Spleen (tissue), 11 donors: ENCODE measurements at regions not wholly inside any gene's neighbourhood (a gene's known extent, or its start where the extent isn't known, plus 50 kb on each side); places are given as distances from the start of the nearest gene placed in this dataset.
A peak's percentile ranks its signal among the peaks of the same experiment; 100 is the strongest.

Source experiments
- DNase-seq: peaks from one replicate; pipeline ENCODE4 v3.0.0-alpha.2; 2020
- H3K27ac ChIP-seq, 8 donors: fragments of 200-600 bp; sonication (generic) in 7 of 8; 1 replicate in 4 of 8; 2 replicates in 4 of 8; pipeline versions ENCODE4 v1.5.0 to v1.8.0; 2016 to 2021; ENCODE audit warnings: inconsistent platforms in 4 of 8, mild to moderate bottlenecking in 4 of 8, moderate library complexity in 1 of 8
- H3K27me3 ChIP-seq, 7 donors: fragments of 200-600 bp; sonication (generic) in 6 of 7; replicated peaks in 1 of 7; 1 replicate in 4 of 7; 2 replicates in 3 of 7; pipeline versions ENCODE4 v1.5.0 to v1.8.0; 2016 to 2021; ENCODE audit warnings: inconsistent platforms in 3 of 7, mild to moderate bottlenecking in 1 of 7
- H3K36me3 ChIP-seq, 6 donors: fragments of 200-600 bp; sonication (generic) in 5 of 6; 1 replicate in 4 of 6; 2 replicates in 2 of 6; pipeline versions ENCODE4 v1.5.0 to v1.8.0; 2016 to 2021; ENCODE audit warnings: inconsistent platforms in 2 of 6
- H3K4me1 ChIP-seq, 6 donors: fragments of 200-600 bp; sonication (generic) in 5 of 6; 1 replicate in 3 of 6; 2 replicates in 3 of 6; pipeline versions ENCODE4 v1.5.0 to v1.8.0; 2016 to 2021; ENCODE audit warnings: inconsistent platforms in 3 of 6
- H3K4me3 ChIP-seq, 8 donors: fragments of 200-600 bp; sonication (generic) in 7 of 8; 1 replicate in 4 of 8; 2 replicates in 4 of 8; pipeline versions ENCODE4 v1.5.0 to v1.8.0; 2016 to 2021; ENCODE audit warnings: inconsistent platforms in 4 of 8, mild to moderate bottlenecking in 4 of 8, moderate library complexity in 2 of 8
- H3K9me3 ChIP-seq, 8 donors: fragments of 200-600 bp; sonication (generic) in 7 of 8; 1 replicate in 4 of 8; 2 replicates in 4 of 8; pipeline versions ENCODE4 v1.5.0 to v1.8.0; 2016 to 2021; ENCODE audit warnings: inconsistent platforms in 4 of 8
- POLR2A ChIP-seq, 3 donors: fragments of 450-650 bp; IDR thresholded peaks; one replicate each; pipeline ENCODE4 v1.5.1; 2017; ENCODE audit warnings: antibody characterized with exemption in 3 of 3, mild to moderate bottlenecking in 1 of 3
- POLR2AphosphoS5 ChIP-seq, 3 donors: sonication (generic); formaldehyde crosslinking; IDR thresholded peaks; one replicate each; pipeline ENCODE4 v1.5.1; 2017; ENCODE audit warnings: antibody characterized with exemption in 3 of 3
- WGBS, 5 donors: extraction: QIAGEN DNeasy Blood & Tissue Kit in 3 of 5; methylation state at CpG; one replicate each; pipeline versions ENCODE4 v1.1.5 to v1.1.7; 2013 to 2018; 5-methylcytosine and 5-hydroxymethylcytosine counted together
- intact Hi-C: fragments of 100-400 bp; cut with DNase I; formaldehyde crosslinking; loops from one replicate; pipeline ENCODE4 v1.15.0; 2023; ENCODE audit warnings: low total_unique reads
- TF ChIP-seq, protein P1 (sequence below), 11 experiments: fragments of 200-600 bp in 7 of 11; fragments of 450-650 bp in 4 of 11; sonication (generic) in 4 of 11; IDR thresholded peaks in 8 of 11; conservative IDR thresholded peaks in 3 of 11; 1 replicate in 7 of 11; 2 replicates in 4 of 11; pipeline versions ENCODE4 v1.4.0 to v1.8.0; 2016 to 2021; ENCODE audit warnings: antibody characterized with exemption in 11 of 11, inconsistent platforms in 4 of 11, mild to moderate bottlenecking in 1 of 11
- donor health status: healthy with polysubstance abuse.
- donor health status: DM: no; HTN: no; CAD: no; lungs with moderate emphysema.
- donor health status: DM: no; HTN: no; CAD: no.
- donor health status: Bipolar disorder and iron deficiency.
- donor health status: healthy.
- donor health status: DM: no; HTN: no; CAD: no.
- donor health status: DM: yes; HTN: yes; CAD: no.

DNA sequence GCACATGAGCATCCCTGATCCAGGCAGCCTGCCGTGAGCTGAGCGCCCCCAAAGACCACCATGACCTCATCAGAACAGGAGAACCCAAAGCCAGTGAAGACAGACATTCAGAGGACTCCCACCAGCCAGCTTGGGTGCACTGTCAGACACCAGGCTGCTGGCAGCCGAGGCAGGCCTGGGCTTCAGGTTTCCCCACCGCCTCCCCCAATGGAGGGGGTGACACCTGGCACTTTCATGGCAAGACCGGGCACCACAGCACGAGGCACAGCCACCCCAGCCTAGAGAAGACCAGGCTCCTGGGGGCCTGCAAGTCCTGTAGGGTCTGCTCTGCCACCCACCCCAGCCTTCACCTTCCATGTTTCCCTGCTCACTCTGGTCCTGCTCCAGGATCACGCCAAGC is 140.5 kb downstream of the C16orf95 start:
- H3K9me3 ChIP-seq = no peaks in the 10 kb centered on the region
- 89 to 98% (median 90%) methylated on average over 5 to 7 of the region's 7 CpGs for WGBS, 5 donors
- no peak overlapping the region for H3K4me3 ChIP-seq
- peaks cover 0 to 40% (median 0%) of the 10 kb centered on the region in 7 donors for H3K27me3 ChIP-seq
- peaks cover 0 to 21% (median 7%) of the 10 kb centered on the region in 6 donors for H3K4me1 ChIP-seq
- no peaks in the 10 kb centered on the region for H3K36me3 ChIP-seq
- no peak for DNase-seq
- H3K27ac ChIP-seq = no peak overlapping the region
- TF ChIP-seq, protein P1, sequence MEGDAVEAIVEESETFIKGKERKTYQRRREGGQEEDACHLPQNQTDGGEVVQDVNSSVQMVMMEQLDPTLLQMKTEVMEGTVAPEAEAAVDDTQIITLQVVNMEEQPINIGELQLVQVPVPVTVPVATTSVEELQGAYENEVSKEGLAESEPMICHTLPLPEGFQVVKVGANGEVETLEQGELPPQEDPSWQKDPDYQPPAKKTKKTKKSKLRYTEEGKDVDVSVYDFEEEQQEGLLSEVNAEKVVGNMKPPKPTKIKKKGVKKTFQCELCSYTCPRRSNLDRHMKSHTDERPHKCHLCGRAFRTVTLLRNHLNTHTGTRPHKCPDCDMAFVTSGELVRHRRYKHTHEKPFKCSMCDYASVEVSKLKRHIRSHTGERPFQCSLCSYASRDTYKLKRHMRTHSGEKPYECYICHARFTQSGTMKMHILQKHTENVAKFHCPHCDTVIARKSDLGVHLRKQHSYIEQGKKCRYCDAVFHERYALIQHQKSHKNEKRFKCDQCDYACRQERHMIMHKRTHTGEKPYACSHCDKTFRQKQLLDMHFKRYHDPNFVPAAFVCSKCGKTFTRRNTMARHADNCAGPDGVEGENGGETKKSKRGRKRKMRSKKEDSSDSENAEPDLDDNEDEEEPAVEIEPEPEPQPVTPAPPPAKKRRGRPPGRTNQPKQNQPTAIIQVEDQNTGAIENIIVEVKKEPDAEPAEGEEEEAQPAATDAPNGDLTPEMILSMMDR (IDR thresholded peaks at IDR 0.05 in 8 of 11, conservative IDR thresholded peaks at IDR 0.05 in 3 of 11) = no peak
- TF ChIP-seq POLR2A (IDR thresholded peaks at IDR 0.05) (no peak), POLR2AphosphoS5 (IDR thresholded peaks at IDR 0.05) (no peak)
- intact Hi-C loops = no loop called here

DNA sequence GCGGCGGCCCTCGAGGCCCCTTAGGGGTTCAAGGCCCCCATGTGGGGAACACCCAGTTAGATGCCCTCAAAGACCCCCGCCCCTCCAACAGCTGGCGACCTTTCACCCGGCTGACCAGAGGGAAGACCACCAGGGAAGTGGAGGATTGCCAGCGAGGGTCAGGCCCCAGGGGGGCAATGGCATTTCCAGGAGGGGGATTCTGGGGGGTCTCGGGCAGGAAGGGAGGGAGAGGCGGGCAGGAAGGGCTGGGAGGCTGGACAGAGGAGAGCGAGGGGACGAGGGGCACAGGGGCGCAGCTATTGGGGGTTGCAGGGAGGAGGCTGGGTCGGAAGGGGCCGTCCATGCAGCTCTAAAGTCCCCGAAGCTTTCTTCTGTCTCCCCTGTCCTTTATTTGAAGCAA is 139.5 kb downstream of the C16orf95 start:
- no peak overlapping the region for H3K27ac ChIP-seq
- H3K4me3 ChIP-seq = no peak overlapping the region
- peaks cover 0 to 21% (median 7%) of the 10 kb centered on the region in 6 donors for H3K4me1 ChIP-seq
- TF ChIP-seq, protein P1 (IDR thresholded peaks at IDR 0.05 in 8 of 11, conservative IDR thresholded peaks at IDR 0.05 in 3 of 11) = no peak
- TF ChIP-seq POLR2A (IDR thresholded peaks at IDR 0.05) = no peak
- no peak for TF ChIP-seq POLR2AphosphoS5 (IDR thresholded peaks at IDR 0.05)
- intact Hi-C loops = no loop called here
- H3K36me3 ChIP-seq = no peaks in the 10 kb centered on the region
- DNase-seq = no peak
- H3K27me3 ChIP-seq = peaks cover 0 to 40% (median 0%) of the 10 kb centered on the region in 7 donors
- WGBS, 5 donors = 62 to 83% (median 74%) methylated on average over 15 of the region's 15 CpGs
- no peaks in the 10 kb centered on the region for H3K9me3 ChIP-seq

DNA sequence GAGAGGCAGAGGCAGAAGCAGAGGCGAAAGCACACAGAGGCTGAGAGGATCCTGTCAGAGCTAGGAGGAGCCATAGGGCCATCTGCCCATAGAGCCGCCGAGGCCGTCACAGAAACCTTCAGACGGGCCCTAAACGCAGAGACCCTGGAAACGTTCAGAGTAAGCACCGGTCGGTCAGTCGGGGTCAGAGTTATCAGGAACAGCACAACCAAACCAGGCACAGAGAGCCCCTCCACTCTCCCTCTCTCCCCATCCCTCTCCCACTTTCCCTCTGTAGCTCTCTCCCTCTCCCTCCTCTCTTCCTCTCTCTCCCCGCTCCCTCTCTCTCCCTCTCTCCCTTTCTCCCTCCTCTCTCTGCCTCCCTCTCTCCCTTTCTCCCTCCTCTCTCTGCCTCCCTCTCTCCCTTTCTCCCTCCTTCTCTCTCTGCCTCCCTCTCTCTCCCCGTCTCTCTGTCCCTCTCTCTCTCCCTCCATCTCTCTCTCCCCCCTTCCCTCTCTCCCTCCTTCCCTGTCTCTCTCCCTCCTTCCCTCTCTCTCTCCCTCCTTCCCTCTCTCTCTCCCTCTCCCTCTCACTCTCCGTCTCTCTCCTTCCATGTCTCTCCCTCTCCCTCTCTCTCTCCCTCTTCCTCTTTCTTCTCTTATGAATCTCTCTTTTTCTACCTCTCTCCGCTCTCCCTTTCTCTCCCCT is 138.9 kb downstream of the C16orf95 start:
- Histone ChIP-seq H3K4me1 (peaks cover 0 to 21% (median 7%) of the 10 kb centered on the region in 6 donors), H3K36me3 (no peaks in the 10 kb centered on the region), H3K27me3 (peaks cover 0 to 40% (median 0%) of the 10 kb centered on the region in 7 donors), H3K9me3 (no peaks in the 10 kb centered on the region), H3K27ac (no peak overlapping the region), H3K4me3 (no peak overlapping the region)
- 36 to 47% (median 45%) methylated on average over 13 to 14 of the region's 14 CpGs for WGBS, 5 donors
- intact Hi-C loops = no loop called here
- TF ChIP-seq POLR2AphosphoS5 (IDR thresholded peaks at IDR 0.05) = no peak
- TF ChIP-seq, protein P1 (IDR thresholded peaks at IDR 0.05 in 8 of 11, conservative IDR thresholded peaks at IDR 0.05 in 3 of 11) = no peak
- no peak for TF ChIP-seq POLR2A (IDR thresholded peaks at IDR 0.05)
- no peak for DNase-seq

DNA sequence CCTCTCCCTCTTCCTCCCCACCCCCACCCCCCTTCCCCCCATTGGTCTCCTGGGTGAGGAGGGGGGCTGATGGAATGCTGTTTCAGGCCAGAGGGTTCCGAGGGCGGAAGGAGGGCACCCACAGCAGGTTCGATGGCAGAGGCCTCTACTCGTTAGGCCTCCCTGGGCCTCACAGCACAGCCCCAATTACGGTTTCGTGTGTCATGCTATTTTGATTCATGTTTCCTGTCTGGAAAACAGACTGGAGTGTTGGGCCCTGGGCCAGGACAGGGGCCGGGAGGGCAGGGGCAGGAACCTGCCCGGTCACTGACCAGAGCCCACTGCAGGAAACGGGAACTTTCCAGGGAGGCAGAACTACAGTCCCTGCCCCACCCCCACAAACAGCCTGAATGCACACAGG is 138.2 kb downstream of the C16orf95 start:
- no peak overlapping the region for H3K4me3 ChIP-seq
- peaks cover 0 to 36% (median 0%) of the 10 kb centered on the region in 7 donors for H3K27me3 ChIP-seq
- H3K27ac ChIP-seq = no peak overlapping the region
- peak; percentile 80 for DNase-seq
- TF ChIP-seq POLR2AphosphoS5 (IDR thresholded peaks at IDR 0.05) (peak; percentile 75 to 77 (median 75)), POLR2A (IDR thresholded peaks at IDR 0.05) (no peak)
- H3K36me3 ChIP-seq = no peaks in the 10 kb centered on the region
- intact Hi-C loops = no loop called here
- no peaks in the 10 kb centered on the region for H3K9me3 ChIP-seq
- peaks cover 0 to 21% (median 7%) of the 10 kb centered on the region in 6 donors for H3K4me1 ChIP-seq
- 4 to 11% (median 9%) methylated on average over 9 of the region's 9 CpGs for WGBS, 5 donors
